WTC11 (cell line): ENCODE measurements at regions not wholly inside any gene's neighbourhood (a gene's known extent, or its start where the extent isn't known, plus 50 kb on each side); places are given as distances from the start of the nearest gene placed in this dataset.

Source experiments
- ATAC-seq: fragments of 200-7000 bp; cut with Tn5 transposase; 2 replicates; pipeline ENCODE4 v1.10.0; 2021; ENCODE audit warnings: mild to moderate bottlenecking, moderate library complexity
- CTCF ChIA-PET: fragments of 300-600 bp; sonication (Branson Sonifier 250); formaldehyde crosslinking; loops from one replicate; lab custom pipeline; 2021; ENCODE audit warnings: antibody characterized with exemption; lab: Charles Lee
- POLR2A ChIA-PET: fragments of 350-600 bp; sonication (Branson Sonifier 250); formaldehyde crosslinking; loops from one replicate; lab custom pipeline; 2021; ENCODE audit warnings: antibody characterized with exemption; lab: Charles Lee
- DNase-seq: peaks from one replicate; pipeline ENCODE4 v3.0.0; 2021; ENCODE audit warnings: low spot score
- H3K27ac Mint-ChIP-seq: 2 replicates; pipeline ENCODE4 v1.8.0; 2021; ENCODE audit warnings: mixed read lengths
- H3K27me3 Mint-ChIP-seq: 2 replicates; pipeline ENCODE4 v1.8.0; 2021; ENCODE audit warnings: low read depth, mild to moderate bottlenecking, moderate library complexity, mixed read lengths
- H3K36me3 Mint-ChIP-seq: 2 replicates; pipeline ENCODE4 v1.8.0; 2021; ENCODE audit warnings: mixed read lengths
- H3K4me1 Mint-ChIP-seq: 2 replicates; pipeline ENCODE4 v1.8.0; 2022; ENCODE audit warnings: mixed read lengths
- H3K4me3 Mint-ChIP-seq: 2 replicates; pipeline ENCODE4 v1.8.0; 2021; ENCODE audit warnings: mild to moderate bottlenecking, moderate library complexity, mixed read lengths
- H3K9me3 Mint-ChIP-seq: 2 replicates; pipeline ENCODE4 v1.8.0; 2021; ENCODE audit warnings: mixed read lengths
- ATF1 ChIP-seq: sonication (generic); formaldehyde crosslinking; IDR thresholded peaks from 2 replicates; pipeline ENCODE4 v1.8.1; 2023; ENCODE audit warnings: mild to moderate bottlenecking, moderate library complexity, missing genetic modification reagents
- CREM ChIP-seq: sonication (generic); formaldehyde crosslinking; IDR thresholded peaks from 2 replicates; pipeline ENCODE4 v1.8.1; 2022; ENCODE audit warnings: mild to moderate bottlenecking, missing genetic modification reagents, moderate library complexity
- OVOL2 ChIP-seq: fragments of 250-450 bp; sonication (Bioruptor Pico); IDR thresholded peaks from 2 replicates; pipeline ENCODE4 v1.9.0; 2021; ENCODE audit warnings: mild to moderate bottlenecking, borderline replicate concordance
- SMAD4 ChIP-seq: sonication (generic); formaldehyde crosslinking; IDR thresholded peaks from 2 replicates; pipeline ENCODE4 v1.8.0; 2022; ENCODE audit warnings: mild to moderate bottlenecking, missing genetic modification reagents
- ZBTB21 ChIP-seq: sonication (generic); formaldehyde crosslinking; IDR thresholded peaks from 2 replicates; pipeline ENCODE4 v1.8.1; 2023; ENCODE audit warnings: mild to moderate bottlenecking, missing genetic modification reagents, borderline replicate concordance
- ZNF138 ChIP-seq: sonication (generic); formaldehyde crosslinking; conservative IDR thresholded peaks from 2 replicates; pipeline ENCODE4 v1.8.1; 2022; ENCODE audit warnings: mild to moderate bottlenecking, moderate library complexity, missing genetic modification reagents
- ZNF263 ChIP-seq: sonication (generic); formaldehyde crosslinking; IDR thresholded peaks from 2 replicates; pipeline ENCODE4 v1.8.1; 2022; ENCODE audit warnings: low read depth, mild to moderate bottlenecking, moderate library complexity, missing genetic modification reagents
- ZNF416 ChIP-seq: fragments of 250-450 bp; sonication (Bioruptor Pico); IDR thresholded peaks from 2 replicates; pipeline ENCODE4 v1.9.0; 2021; ENCODE audit warnings: mild to moderate bottlenecking, inconsistent platforms
- ZNF423 ChIP-seq: fragments of 250-450 bp; sonication (Bioruptor Pico); IDR thresholded peaks from 2 replicates; pipeline ENCODE4 v2.1.2; 2022; ENCODE audit warnings: mild to moderate bottlenecking, moderate library complexity
- TF ChIP-seq, protein P1 (sequence below): sonication (generic); formaldehyde crosslinking; IDR thresholded peaks from 2 replicates; pipeline ENCODE4 v1.8.0; 2022; ENCODE audit warnings: missing genetic modification reagents
- TF ChIP-seq, protein P2 (sequence below): fragments of 250-450 bp; sonication (Bioruptor Pico); IDR thresholded peaks from 2 replicates; pipeline ENCODE4 v2.1.2; 2022; ENCODE audit warnings: mild to moderate bottlenecking, moderate library complexity
- TF ChIP-seq, protein P3 (sequence below): sonication (generic); formaldehyde crosslinking; IDR thresholded peaks from 2 replicates; pipeline ENCODE4 v1.8.0; 2022; ENCODE audit warnings: mild to moderate bottlenecking, missing genetic modification reagents
- TF ChIP-seq, protein P4 (sequence below): sonication (generic); formaldehyde crosslinking; IDR thresholded peaks from 2 replicates; pipeline ENCODE4 v1.8.1; 2022; ENCODE audit warnings: missing genetic modification reagents, borderline replicate concordance
- TF ChIP-seq, protein P5 (sequence below): sonication (generic); formaldehyde crosslinking; IDR thresholded peaks from 2 replicates; pipeline ENCODE4 v1.8.1; 2023; ENCODE audit warnings: mild to moderate bottlenecking, missing genetic modification reagents, moderate library complexity
- TF ChIP-seq, protein P6 (sequence below): fragments of 200-600 bp; IDR thresholded peaks from 2 replicates; pipeline ENCODE4 v1.8.0; 2022; ENCODE audit warnings: antibody characterized with exemption

DNA sequence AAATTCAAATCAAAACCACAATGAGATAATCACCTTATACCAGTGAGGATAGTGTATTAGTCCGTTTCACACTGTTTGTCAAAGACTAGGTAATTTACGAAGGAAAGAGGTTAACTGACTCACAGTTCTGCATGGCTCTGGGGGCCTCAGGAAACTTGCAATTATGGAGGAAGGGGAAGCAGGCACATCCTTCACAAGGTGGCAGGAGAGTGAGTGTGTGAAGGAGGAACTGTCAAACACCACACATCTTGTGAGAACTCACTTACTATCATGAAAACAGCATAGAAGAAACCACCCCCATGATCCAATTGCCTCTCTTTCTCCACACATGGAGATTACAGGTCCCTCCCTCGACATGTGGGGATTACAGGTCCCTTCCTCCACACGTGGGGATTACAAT is 54.7 kb upstream of the TRPC5 start:
- Mint-ChIP-seq H3K9me3 (peaks cover 12% of the 10 kb centered on the region), H3K27ac (no peak overlapping the region), H3K4me1 (no peaks in the 10 kb centered on the region), H3K36me3 (no peaks in the 10 kb centered on the region), H3K27me3 (no peaks in the 10 kb centered on the region), H3K4me3 (no peak overlapping the region)
- ChIA-PET CTCF (interaction anchor here (1.0 kb wide), 1 partner anchor 10 kb away, joined by 3 read pairs; no protein-coding TSS in a partner anchor), POLR2A (no interaction called here)
- no peak for ATAC-seq
- DNase-seq = no peak
- TF ChIP-seq, protein P1, sequence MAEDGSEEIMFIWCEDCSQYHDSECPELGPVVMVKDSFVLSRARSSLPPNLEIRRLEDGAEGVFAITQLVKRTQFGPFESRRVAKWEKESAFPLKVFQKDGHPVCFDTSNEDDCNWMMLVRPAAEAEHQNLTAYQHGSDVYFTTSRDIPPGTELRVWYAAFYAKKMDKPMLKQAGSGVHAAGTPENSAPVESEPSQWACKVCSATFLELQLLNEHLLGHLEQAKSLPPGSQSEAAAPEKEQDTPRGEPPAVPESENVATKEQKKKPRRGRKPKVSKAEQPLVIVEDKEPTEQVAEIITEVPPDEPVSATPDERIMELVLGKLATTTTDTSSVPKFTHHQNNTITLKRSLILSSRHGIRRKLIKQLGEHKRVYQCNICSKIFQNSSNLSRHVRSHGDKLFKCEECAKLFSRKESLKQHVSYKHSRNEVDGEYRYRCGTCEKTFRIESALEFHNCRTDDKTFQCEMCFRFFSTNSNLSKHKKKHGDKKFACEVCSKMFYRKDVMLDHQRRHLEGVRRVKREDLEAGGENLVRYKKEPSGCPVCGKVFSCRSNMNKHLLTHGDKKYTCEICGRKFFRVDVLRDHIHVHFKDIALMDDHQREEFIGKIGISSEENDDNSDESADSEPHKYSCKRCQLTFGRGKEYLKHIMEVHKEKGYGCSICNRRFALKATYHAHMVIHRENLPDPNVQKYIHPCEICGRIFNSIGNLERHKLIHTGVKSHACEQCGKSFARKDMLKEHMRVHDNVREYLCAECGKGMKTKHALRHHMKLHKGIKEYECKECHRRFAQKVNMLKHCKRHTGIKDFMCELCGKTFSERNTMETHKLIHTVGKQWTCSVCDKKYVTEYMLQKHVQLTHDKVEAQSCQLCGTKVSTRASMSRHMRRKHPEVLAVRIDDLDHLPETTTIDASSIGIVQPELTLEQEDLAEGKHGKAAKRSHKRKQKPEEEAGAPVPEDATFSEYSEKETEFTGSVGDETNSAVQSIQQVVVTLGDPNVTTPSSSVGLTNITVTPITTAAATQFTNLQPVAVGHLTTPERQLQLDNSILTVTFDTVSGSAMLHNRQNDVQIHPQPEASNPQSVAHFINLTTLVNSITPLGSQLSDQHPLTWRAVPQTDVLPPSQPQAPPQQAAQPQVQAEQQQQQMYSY (CRISPR knock-in tag) = no peak
- no peak for TF ChIP-seq ZNF138 (CRISPR knock-in tag)
- TF ChIP-seq ZNF423 (CRISPR knock-in tag) = no peak
- TF ChIP-seq, protein P2, sequence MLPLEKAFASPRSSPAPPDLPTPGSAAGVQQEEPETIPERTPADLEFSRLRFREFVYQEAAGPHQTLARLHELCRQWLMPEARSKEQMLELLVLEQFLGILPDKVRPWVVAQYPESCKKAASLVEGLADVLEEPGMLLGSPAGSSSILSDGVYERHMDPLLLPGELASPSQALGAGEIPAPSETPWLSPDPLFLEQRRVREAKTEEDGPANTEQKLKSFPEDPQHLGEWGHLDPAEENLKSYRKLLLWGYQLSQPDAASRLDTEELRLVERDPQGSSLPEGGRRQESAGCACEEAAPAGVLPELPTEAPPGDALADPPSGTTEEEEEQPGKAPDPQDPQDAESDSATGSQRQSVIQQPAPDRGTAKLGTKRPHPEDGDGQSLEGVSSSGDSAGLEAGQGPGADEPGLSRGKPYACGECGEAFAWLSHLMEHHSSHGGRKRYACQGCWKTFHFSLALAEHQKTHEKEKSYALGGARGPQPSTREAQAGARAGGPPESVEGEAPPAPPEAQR (CRISPR knock-in tag) = no peak
- no peak for TF ChIP-seq ZBTB21
- TF ChIP-seq, protein P3, sequence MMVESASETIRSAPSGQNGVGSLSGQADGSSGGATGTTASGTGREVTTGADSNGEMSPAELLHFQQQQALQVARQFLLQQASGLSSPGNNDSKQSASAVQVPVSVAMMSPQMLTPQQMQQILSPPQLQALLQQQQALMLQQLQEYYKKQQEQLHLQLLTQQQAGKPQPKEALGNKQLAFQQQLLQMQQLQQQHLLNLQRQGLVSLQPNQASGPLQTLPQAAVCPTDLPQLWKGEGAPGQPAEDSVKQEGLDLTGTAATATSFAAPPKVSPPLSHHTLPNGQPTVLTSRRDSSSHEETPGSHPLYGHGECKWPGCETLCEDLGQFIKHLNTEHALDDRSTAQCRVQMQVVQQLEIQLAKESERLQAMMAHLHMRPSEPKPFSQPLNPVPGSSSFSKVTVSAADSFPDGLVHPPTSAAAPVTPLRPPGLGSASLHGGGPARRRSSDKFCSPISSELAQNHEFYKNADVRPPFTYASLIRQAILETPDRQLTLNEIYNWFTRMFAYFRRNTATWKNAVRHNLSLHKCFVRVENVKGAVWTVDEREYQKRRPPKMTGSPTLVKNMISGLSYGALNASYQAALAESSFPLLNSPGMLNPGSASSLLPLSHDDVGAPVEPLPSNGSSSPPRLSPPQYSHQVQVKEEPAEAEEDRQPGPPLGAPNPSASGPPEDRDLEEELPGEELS = no peak
- no peak for TF ChIP-seq OVOL2 (CRISPR knock-in tag)
- TF ChIP-seq CREM (CRISPR knock-in tag) = no peak
- TF ChIP-seq, protein P4, sequence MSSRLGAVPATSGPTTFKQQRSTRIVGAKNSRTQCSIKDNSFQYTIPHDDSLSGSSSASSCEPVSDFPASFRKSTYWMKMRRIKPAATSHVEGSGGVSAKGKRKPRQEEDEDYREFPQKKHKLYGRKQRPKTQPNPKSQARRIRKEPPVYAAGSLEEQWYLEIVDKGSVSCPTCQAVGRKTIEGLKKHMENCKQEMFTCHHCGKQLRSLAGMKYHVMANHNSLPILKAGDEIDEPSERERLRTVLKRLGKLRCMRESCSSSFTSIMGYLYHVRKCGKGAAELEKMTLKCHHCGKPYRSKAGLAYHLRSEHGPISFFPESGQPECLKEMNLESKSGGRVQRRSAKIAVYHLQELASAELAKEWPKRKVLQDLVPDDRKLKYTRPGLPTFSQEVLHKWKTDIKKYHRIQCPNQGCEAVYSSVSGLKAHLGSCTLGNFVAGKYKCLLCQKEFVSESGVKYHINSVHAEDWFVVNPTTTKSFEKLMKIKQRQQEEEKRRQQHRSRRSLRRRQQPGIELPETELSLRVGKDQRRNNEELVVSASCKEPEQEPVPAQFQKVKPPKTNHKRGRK (CRISPR knock-in tag) = no peak
- no peak for TF ChIP-seq SMAD4 (CRISPR knock-in tag)
- TF ChIP-seq, protein P5, sequence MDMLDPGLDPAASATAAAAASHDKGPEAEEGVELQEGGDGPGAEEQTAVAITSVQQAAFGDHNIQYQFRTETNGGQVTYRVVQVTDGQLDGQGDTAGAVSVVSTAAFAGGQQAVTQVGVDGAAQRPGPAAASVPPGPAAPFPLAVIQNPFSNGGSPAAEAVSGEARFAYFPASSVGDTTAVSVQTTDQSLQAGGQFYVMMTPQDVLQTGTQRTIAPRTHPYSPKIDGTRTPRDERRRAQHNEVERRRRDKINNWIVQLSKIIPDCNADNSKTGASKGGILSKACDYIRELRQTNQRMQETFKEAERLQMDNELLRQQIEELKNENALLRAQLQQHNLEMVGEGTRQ = no peak
- no peak for TF ChIP-seq ATF1 (CRISPR knock-in tag)
- TF ChIP-seq, protein P6, sequence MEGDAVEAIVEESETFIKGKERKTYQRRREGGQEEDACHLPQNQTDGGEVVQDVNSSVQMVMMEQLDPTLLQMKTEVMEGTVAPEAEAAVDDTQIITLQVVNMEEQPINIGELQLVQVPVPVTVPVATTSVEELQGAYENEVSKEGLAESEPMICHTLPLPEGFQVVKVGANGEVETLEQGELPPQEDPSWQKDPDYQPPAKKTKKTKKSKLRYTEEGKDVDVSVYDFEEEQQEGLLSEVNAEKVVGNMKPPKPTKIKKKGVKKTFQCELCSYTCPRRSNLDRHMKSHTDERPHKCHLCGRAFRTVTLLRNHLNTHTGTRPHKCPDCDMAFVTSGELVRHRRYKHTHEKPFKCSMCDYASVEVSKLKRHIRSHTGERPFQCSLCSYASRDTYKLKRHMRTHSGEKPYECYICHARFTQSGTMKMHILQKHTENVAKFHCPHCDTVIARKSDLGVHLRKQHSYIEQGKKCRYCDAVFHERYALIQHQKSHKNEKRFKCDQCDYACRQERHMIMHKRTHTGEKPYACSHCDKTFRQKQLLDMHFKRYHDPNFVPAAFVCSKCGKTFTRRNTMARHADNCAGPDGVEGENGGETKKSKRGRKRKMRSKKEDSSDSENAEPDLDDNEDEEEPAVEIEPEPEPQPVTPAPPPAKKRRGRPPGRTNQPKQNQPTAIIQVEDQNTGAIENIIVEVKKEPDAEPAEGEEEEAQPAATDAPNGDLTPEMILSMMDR = no peak
- no peak for TF ChIP-seq ZNF416
- no peak for TF ChIP-seq ZNF263
